Neural crest cell (in vitro differentiated cells): ENCODE measurements at regions not wholly inside any gene's neighbourhood (a gene's known extent, or its start where the extent isn't known, plus 50 kb on each side); places are given as distances from the start of the nearest gene placed in this dataset.

Experiments
- DNase-seq: peaks from one replicate; pipeline ENCODE4 v3.0.0; 2021; ENCODE audit warnings: low read depth, mixed read lengths, low spot score
- H3K27ac Mint-ChIP-seq: one replicate; pipeline ENCODE4 v1.8.0; 2021; ENCODE audit warnings: mild to moderate bottlenecking, mixed read lengths; ENCODE audit not compliant: unreplicated experiment
- H3K27me3 Mint-ChIP-seq: 2 replicates; pipeline ENCODE4 v1.8.0; 2021; ENCODE audit warnings: low read depth, mild to moderate bottlenecking, mixed read lengths
- H3K36me3 Mint-ChIP-seq: 2 replicates; pipeline ENCODE4 v1.8.0; 2021; ENCODE audit warnings: low read depth, mild to moderate bottlenecking, mixed read lengths
- H3K4me1 Mint-ChIP-seq: 2 replicates; pipeline ENCODE4 v1.8.0; 2021; ENCODE audit warnings: mixed read lengths
- H3K4me3 Mint-ChIP-seq: one replicate; pipeline ENCODE4 v1.8.0; 2021; ENCODE audit warnings: mild to moderate bottlenecking, mixed read lengths
- H3K9me3 Mint-ChIP-seq: 2 replicates; pipeline ENCODE4 v1.8.0; 2021; ENCODE audit warnings: mixed read lengths
- TF ChIP-seq, protein P1 (sequence below): fragments of 200-600 bp; sonication (generic); conservative IDR thresholded peaks from 2 replicates; pipeline ENCODE4 v1.5.0; 2021; ENCODE audit warnings: antibody characterized with exemption, mild to moderate bottlenecking

DNA sequence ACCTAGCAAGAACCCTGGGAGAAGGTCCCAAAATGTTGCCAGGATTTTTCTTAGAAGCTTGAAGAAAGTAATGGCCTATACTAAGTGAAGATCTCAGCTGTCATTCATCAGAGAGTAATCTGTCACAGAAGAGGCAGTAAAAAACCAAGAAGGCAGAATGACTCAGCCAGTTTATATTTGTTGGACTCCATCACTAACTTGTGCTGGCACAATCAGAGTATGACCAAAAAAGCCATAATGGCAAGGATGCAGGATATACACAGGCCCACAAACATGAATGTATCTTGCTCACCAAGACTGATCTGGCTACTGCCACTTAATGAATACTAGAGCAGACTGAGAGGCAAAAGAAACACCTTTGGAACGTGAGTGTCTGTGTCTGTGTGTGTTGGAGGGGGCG is 104.0 kb upstream of the POU5F2 start:
- Mint-ChIP-seq H3K9me3 (peaks cover 26% of the 10 kb centered on the region), H3K4me3 (no peak overlapping the region), H3K36me3 (peaks cover 47% of the 10 kb centered on the region), H3K27me3 (no peaks in the 10 kb centered on the region), H3K27ac (no peak overlapping the region), H3K4me1 (peaks cover 10% of the 10 kb centered on the region)
- no peak for DNase-seq
- TF ChIP-seq, protein P1, sequence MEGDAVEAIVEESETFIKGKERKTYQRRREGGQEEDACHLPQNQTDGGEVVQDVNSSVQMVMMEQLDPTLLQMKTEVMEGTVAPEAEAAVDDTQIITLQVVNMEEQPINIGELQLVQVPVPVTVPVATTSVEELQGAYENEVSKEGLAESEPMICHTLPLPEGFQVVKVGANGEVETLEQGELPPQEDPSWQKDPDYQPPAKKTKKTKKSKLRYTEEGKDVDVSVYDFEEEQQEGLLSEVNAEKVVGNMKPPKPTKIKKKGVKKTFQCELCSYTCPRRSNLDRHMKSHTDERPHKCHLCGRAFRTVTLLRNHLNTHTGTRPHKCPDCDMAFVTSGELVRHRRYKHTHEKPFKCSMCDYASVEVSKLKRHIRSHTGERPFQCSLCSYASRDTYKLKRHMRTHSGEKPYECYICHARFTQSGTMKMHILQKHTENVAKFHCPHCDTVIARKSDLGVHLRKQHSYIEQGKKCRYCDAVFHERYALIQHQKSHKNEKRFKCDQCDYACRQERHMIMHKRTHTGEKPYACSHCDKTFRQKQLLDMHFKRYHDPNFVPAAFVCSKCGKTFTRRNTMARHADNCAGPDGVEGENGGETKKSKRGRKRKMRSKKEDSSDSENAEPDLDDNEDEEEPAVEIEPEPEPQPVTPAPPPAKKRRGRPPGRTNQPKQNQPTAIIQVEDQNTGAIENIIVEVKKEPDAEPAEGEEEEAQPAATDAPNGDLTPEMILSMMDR, result no peak

DNA sequence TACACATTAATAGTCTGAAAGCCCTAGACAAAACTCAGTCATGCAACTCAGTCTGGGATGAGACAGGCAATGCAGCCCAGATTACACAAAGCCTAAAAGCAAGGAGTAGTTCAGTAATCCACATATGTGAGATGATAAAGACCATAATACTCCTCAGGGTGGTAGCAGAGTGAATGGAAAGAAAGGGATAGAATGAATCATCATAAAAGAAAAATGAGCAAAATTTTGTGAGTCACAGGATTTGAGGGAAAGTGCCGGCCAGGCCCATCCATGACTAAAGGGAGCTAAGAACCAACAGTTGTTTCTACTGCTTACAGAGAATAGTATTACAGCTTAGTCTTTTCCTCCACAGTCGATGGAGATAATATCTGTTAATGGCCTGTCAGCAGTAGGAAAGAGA is 90.0 kb upstream of the POU5F2 start:
- DNase-seq, result no peak
- Mint-ChIP-seq H3K27ac (no peak overlapping the region), H3K4me3 (no peak overlapping the region), H3K27me3 (no peaks in the 10 kb centered on the region), H3K4me1 (no peaks in the 10 kb centered on the region), H3K36me3 (peaks cover 24% of the 10 kb centered on the region), H3K9me3 (peaks cover 13% of the 10 kb centered on the region)
- TF ChIP-seq, protein P1, result no peak

DNA sequence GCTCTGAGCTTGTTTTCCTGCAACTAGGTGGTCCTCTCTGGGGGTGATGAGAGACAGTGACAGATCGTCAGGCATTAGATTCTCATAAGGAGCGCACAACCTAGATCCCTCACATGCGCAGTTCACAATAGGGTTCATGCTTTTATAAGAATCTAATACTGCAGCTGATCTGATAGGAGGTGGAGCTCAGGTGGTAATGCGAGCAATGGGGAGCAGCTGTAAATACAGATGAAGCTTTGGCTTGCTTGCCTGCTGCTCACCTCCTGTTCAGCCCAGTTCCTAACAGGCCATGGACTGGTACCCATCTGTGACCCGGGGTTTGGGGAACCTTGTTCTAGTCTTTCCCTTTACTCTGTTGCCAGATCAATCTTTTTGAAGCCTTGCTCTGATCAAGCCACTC is 89.5 kb upstream of the POU5F2 start:
- Mint-ChIP-seq H3K9me3 (peaks cover 15% of the 10 kb centered on the region), H3K4me1 (no peaks in the 10 kb centered on the region)

DNA sequence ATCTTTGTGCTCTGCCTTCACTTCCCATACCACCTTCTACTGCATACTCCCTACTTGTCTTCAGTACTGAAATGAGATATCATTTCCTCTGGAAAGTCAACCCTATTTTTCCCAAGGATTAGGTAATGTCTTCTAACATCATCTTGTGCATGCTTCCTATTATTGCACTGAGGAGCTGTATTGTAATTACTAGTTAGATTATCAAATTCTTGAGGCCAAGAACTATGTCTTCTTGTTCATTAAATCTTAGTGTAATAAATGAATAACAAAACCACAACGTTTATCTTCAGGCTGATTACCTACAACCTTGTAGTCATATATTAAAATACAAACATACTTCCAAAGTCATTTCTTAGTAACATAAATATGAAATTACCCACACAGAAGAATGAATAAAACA is 87.9 kb upstream of the POU5F2 start:
- Mint-ChIP-seq H3K9me3 (peaks cover 18% of the 10 kb centered on the region), H3K27me3 (no peaks in the 10 kb centered on the region), H3K4me1 (peaks cover 12% of the 10 kb centered on the region), H3K36me3 (peaks cover 38% of the 10 kb centered on the region), H3K27ac (no peak overlapping the region), H3K4me3 (no peak overlapping the region)
- TF ChIP-seq, protein P1, result no peak
- no peak for DNase-seq

More for the DNA sequence above, 89.5 kb upstream of the POU5F2 start:
- H3K27ac Mint-ChIP-seq, result no peak overlapping the region
- H3K36me3 Mint-ChIP-seq, result peaks cover 26% of the 10 kb centered on the region
- TF ChIP-seq, protein P1, result no peak
- no peak overlapping the region for H3K4me3 Mint-ChIP-seq
- H3K27me3 Mint-ChIP-seq, result no peaks in the 10 kb centered on the region
- no peak for DNase-seq

DNA sequence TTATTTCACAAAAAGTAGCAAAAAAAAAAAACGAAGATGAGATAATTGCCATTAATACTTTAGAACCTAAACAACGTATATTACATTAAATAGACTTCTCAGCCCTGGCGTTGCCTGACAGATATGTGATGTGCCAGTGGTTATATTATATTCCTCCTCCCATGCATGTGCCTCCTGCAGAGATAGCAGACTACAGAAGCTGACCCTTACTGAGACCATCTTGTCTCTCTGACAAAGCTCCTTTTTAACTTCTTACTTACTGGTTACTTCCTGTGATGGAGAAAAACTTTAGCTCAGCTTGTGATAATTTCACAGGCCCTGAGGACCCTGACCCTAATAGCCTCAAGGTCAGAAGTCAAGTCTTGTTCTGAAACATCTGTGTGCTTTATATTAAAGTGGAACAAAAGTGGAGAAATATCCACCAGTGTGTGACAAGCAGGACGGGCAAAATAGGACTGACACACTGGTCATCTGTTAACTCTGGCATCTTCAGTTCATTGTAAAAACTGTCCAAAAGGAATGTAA is 80.6 kb upstream of the POU5F2 start:
- DNase-seq, result peak; percentile 53
- peaks cover 9% of the 10 kb centered on the region for H3K9me3 Mint-ChIP-seq
- TF ChIP-seq, protein P1, result no peak
- peaks cover 20% of the 10 kb centered on the region for H3K36me3 Mint-ChIP-seq
- no peaks in the 10 kb centered on the region for H3K27me3 Mint-ChIP-seq
- H3K4me3 Mint-ChIP-seq, result peak overlapping the region; percentile 79
- peak overlapping the region; percentile 9 for H3K27ac Mint-ChIP-seq
- H3K4me1 Mint-ChIP-seq, result peaks cover 59% of the 10 kb centered on the region
